Right atrium auricular region (tissue), 2 donors: ENCODE measurements at regions not wholly inside any gene's neighbourhood (a gene's known extent, or its start where the extent isn't known, plus 50 kb on each side); places are given as distances from the start of the nearest gene placed in this dataset.

Experiments used
- DNase-seq: peaks from one replicate; pipeline ENCODE4 v3.0.0-alpha.2; 2019; ENCODE audit warnings: low spot score
- H3K27ac ChIP-seq, 2 donors: fragments of 200-600 bp; sonication (generic); 1 replicate in 1 of 2; 2 replicates in 1 of 2; pipeline ENCODE4 v1.5.1; 2016 to 2019
- H3K27me3 ChIP-seq, 2 donors: fragments of 200-600 bp; sonication (generic); one replicate each; pipeline versions ENCODE4 v1.5.1 to v1.6.0; 2017 to 2019
- H3K36me3 ChIP-seq: fragments of 200-600 bp; sonication (generic); one replicate; pipeline ENCODE4 v1.5.1; 2016
- H3K4me1 ChIP-seq, 2 donors: fragments of 200-600 bp; sonication (generic); one replicate each; pipeline versions ENCODE4 v1.5.1 to v1.6.0; 2017 to 2019
- H3K4me3 ChIP-seq, 2 donors: fragments of 200-600 bp; sonication (generic); 1 replicate in 1 of 2; 2 replicates in 1 of 2; pipeline ENCODE4 v1.5.1; 2017 to 2019; ENCODE audit warnings: mild to moderate bottlenecking in 1 of 2, moderate library complexity in 1 of 2
- H3K9me3 ChIP-seq, 2 donors: fragments of 200-600 bp; sonication (generic); one replicate each; pipeline ENCODE4 v1.5.1; 2019
- TF ChIP-seq, protein P1 (sequence below), 2 donors: fragments of 200-600 bp; sonication (generic); IDR thresholded peaks; one replicate each; pipeline ENCODE4 v1.5.1; 2019; ENCODE audit warnings: antibody characterized with exemption in 2 of 2

DNA sequence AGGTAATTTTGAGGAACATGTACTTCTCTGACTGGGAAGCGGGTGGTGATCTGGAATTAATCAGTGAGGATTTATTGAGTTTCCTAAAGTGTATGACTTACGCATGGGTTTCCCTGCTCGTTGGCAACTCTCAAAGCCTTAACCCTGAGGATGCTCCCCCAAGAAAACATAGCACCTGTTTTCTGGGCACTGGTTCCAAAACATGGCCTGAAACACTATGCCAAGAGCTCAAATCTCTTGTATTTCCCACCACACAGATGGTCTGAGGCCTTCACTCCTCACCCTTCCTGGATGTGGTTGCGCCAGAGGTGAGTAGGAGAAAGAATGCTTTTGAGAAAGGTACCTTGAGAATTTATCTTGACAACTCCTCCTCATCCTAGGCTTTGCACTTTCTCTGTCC, 250.4 kb downstream of the FZD1 start:
- no peaks in the 10 kb centered on the region for H3K9me3 ChIP-seq
- no peak overlapping the region for H3K27ac ChIP-seq
- no peaks in the 10 kb centered on the region for H3K27me3 ChIP-seq
- TF ChIP-seq, protein P1, sequence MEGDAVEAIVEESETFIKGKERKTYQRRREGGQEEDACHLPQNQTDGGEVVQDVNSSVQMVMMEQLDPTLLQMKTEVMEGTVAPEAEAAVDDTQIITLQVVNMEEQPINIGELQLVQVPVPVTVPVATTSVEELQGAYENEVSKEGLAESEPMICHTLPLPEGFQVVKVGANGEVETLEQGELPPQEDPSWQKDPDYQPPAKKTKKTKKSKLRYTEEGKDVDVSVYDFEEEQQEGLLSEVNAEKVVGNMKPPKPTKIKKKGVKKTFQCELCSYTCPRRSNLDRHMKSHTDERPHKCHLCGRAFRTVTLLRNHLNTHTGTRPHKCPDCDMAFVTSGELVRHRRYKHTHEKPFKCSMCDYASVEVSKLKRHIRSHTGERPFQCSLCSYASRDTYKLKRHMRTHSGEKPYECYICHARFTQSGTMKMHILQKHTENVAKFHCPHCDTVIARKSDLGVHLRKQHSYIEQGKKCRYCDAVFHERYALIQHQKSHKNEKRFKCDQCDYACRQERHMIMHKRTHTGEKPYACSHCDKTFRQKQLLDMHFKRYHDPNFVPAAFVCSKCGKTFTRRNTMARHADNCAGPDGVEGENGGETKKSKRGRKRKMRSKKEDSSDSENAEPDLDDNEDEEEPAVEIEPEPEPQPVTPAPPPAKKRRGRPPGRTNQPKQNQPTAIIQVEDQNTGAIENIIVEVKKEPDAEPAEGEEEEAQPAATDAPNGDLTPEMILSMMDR (IDR thresholded peaks at IDR 0.05): no peak
- H3K36me3 ChIP-seq: no peaks in the 10 kb centered on the region
- H3K4me1 ChIP-seq: no peaks in the 10 kb centered on the region
- DNase-seq: no peak
- no peak overlapping the region for H3K4me3 ChIP-seq

DNA sequence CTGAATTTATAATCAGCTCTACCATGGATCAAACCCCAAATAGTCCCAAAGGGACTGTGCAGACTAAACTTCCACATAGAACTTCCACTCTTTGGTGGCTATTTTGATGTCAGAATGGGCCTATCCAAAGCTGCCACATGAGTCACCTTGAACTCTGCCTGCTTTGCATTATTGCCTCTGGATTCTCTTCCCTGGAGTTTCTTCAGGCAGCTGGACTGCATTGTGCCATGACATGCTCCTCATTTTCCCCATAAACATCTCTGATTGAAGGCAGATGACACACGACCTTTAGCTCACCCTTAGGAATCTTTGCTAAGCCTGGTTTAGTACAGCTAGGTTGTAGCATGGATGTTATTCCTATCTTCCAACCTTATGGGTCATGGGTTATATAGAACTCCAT, 251.7 kb downstream of the FZD1 start:
- Histone ChIP-seq H3K9me3 (no peaks in the 10 kb centered on the region), H3K4me3 (no peak overlapping the region), H3K36me3 (no peaks in the 10 kb centered on the region), H3K27me3 (no peaks in the 10 kb centered on the region), H3K4me1 (no peaks in the 10 kb centered on the region), H3K27ac (no peak overlapping the region)
- TF ChIP-seq, protein P1 (IDR thresholded peaks at IDR 0.05): no peak
- no peak for DNase-seq

DNA sequence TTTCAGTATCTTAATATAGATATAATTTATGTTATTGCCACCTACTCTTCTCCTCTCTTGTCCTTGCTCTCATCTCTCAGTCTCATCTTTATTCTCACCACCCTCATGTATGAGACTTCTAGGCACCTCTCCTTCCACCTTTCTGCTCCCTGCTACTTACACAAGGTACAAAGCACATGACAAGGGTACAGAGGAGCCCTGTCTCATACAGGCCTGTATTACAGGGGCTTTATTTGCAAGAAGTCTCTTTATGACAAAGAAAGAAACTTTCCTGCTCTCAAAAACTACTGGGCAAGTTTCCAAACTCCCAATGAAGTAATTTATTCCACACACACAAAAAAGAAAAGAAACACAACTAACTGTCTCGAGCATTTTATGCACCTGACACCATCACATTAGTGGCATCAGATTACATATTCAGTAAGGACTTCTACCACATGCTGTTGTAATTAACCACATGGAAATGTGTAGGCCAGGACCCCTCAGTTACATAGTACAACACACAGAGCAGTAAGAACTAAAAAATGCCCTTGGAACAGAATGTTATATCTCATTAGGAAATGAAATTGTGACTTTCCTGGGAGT, 253.1 kb downstream of the FZD1 start:
- TF ChIP-seq, protein P1 (IDR thresholded peaks at IDR 0.05): no peak
- no peak overlapping the region for H3K4me3 ChIP-seq
- H3K9me3 ChIP-seq: no peaks in the 10 kb centered on the region
- DNase-seq: no peak
- H3K27me3 ChIP-seq: no peaks in the 10 kb centered on the region
- no peaks in the 10 kb centered on the region for H3K36me3 ChIP-seq
- no peak overlapping the region for H3K27ac ChIP-seq
- no peaks in the 10 kb centered on the region for H3K4me1 ChIP-seq

DNA sequence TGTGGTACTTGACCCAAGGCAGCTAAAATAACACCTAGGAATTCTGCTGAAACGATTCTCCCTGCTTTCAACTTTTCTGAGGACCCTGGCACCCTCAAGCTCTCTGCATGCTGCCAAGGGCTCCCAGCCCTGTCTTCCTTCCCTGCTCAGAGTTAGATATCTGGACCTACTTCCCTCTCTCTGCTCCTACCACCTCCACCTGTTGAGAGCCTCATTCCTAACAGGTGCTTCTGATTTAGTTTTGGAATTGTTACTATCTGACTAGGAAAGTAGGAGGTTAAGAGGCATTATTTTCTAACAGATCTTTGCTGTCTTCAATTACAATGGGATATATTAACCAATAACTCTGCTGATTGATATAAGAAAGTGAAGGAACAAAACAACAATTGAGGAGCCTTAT, 253.8 kb downstream of the FZD1 start:
- TF ChIP-seq, protein P1 (IDR thresholded peaks at IDR 0.05): no peak
- Histone ChIP-seq H3K36me3 (no peaks in the 10 kb centered on the region), H3K9me3 (no peaks in the 10 kb centered on the region), H3K4me3 (no peak overlapping the region), H3K4me1 (no peaks in the 10 kb centered on the region), H3K27ac (no peak overlapping the region), H3K27me3 (no peaks in the 10 kb centered on the region)
- no peak for DNase-seq

DNA sequence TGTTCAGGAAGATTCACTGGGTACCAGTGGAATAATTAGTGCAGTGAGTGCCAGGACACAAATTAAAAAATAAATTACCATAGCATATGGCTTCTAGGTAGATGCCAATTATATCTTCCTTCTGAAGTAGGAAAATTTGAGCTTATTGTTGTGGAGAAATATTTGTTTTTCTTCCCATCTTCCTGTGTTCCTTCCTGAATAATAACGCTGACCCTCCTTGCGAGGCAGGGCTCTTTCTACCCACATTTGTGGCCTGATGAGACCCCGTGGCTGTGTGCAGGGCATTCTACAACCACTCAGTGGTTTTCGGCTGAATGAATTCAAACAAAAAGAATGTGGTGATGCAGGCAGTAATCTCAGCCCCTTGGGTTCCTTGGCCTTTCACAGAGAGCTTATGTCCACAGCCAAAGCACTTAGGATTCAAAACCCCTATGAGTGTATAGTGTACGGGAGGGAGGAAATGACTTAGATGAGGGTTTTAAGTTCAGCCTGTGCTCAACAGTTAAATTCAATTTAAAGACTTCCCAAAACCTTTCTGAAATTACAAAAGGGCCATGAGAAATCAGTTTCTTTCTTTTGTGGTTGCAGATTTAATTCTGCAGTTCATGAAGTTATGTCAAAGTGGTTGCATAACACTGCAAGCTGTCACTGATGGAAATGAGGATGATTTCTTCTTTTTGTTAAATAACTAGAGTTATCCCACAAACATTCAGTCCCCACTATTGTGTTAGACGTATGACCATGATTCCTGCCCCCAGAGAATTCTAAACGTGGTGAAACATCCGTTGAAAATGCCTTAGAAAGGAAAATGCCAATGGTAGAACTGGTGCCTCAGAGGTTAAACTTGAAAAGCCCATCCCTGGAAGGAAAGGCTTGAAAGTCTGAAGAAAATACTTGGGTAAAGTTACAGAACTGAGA, 255.3 kb downstream of the FZD1 start:
- no peaks in the 10 kb centered on the region for H3K36me3 ChIP-seq
- no peaks in the 10 kb centered on the region for H3K27me3 ChIP-seq
- no peak for DNase-seq
- TF ChIP-seq, protein P1 (IDR thresholded peaks at IDR 0.05): no peak
- H3K4me1 ChIP-seq: no peaks in the 10 kb centered on the region
- H3K4me3 ChIP-seq: no peak overlapping the region
- no peaks in the 10 kb centered on the region for H3K9me3 ChIP-seq
- H3K27ac ChIP-seq: no peak overlapping the region
